ENCODE measurements at regions not wholly inside any gene's neighbourhood (a gene's known extent, or its start where the extent isn't known, plus 50 kb on each side); places are given as distances from the start of the nearest gene placed in this dataset.

DNA sequence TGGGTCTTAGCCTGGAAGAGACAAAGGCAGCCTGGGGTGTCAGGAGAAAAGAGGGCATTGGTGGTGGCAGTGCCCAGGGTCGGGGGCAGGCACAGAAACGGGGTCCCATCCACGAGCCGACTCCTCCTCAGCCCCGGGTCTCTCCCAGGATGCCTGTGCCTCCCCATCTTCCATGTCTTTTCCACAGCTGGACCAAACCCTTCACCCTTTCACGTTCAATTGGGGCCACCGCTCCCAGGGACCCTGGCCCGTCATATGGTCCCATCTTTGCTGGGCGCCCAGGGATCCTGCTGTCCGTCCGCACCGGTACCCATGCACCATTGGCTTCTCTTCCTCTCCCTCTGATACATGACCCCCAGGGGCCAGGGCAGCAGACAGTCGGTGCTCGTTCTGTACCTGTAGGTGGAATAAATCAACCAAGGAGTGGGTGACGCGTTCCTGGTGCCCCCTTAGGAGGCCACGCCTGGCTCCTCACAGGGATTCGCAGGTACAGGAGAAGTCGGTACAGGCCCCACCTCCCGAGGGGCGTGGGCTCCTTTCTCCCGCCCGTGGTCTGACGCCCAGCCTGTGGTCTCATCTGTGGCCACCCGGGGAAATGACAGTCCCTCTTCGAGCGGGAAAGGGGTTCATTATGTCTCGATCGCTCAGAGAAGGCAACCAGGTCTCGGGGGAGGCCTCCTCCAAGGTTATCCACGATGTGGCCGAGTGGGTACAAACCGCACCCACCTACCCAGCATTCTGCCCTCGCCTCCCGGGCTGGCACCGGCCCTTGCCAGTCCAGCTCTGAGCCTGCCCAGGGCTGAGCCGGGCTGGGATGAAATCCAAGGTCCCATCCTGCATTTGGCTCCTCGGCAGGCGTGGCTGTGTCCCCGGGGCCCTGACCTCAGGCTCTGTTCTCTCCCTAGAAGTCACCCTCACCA lies 1493.6 kb downstream of the BRD1 start:
- Mint-ChIP-seq H3K4me3 (no peak overlapping the region), H3K27me3 (no peaks in the 10 kb centered on the region), H3K27ac (no peak overlapping the region), H3K9me3 (peaks cover 0 to 7% of the 10 kb centered on the region in 2 donors), H3K4me1 (no peaks in the 10 kb centered on the region)
- DNase-seq, result no peak
- no peak for ATAC-seq

DNA sequence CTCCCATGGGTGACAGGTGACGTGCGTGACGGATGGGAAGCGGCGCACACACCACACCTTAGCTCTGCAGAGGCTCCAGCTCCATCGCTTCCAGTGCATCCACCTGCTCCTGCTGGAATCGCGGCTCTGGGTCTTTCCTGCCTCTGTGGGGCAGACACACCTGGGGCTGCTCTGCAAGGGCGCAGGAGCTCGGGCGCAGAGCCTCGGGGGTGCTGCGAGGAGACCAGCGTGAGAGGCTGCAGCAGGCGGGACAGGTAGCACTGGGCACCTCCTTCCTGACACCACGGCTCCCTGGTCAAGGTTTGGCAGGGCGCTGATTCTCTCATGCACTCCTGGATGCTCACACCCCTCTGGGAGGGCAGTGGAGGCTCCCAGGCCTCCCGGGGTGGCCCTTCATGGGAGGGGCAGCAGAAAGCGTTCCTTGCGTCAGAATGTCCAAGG lies 1494.3 kb downstream of the BRD1 start:
- peaks cover 0 to 14% of the 10 kb centered on the region in 2 donors for H3K9me3 Mint-ChIP-seq
- H3K27ac Mint-ChIP-seq, result no peak overlapping the region
- DNase-seq (no peak), ATAC-seq (no peak)
- H3K4me1 Mint-ChIP-seq, result no peaks in the 10 kb centered on the region
- no peaks in the 10 kb centered on the region for H3K27me3 Mint-ChIP-seq
- H3K4me3 Mint-ChIP-seq, result no peak overlapping the region

DNA sequence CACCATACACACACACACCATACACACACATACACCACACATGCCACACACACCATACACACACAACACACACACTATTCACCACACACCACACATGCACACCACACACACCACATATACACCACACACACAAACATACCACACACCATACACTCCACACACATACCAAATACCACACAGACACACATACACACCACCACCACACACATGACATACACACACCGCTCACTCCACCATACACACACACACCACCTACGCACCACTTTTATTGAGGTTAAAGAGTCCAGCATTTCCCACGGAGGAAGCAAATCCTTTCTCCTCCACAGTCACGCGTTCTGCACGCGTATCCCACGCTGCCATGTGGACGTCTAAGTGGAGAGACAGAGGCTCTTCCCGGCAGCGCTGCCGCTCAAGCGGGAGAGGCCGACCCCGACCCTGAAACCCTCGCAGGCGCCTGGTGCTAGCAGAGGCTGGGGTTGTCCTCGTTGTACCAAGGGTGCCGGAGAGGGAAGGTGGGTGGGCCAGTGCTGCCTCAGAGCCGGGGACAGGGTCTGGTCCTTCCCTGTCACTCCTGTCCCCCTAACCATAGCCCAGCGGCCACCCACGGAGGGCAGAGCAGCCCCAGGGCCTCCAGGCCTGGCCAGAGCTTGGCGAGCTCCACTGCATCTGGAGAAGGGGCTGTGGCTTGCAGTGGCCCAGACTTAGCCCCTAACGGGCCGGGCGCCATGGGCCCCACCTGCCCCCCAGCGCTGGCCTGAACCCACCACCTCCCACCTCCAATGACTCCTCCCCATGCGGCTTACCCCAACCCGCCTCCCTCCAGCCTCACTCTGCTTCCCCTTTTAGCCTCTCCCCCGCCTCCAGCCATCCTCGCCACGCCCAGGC lies 1495.0 kb downstream of the BRD1 start:
- no peaks in the 10 kb centered on the region for H3K27me3 Mint-ChIP-seq
- no peaks in the 10 kb centered on the region for H3K4me1 Mint-ChIP-seq
- DNase-seq (no peak), ATAC-seq (no peak)
- H3K27ac Mint-ChIP-seq, result no peak overlapping the region
- no peak overlapping the region for H3K4me3 Mint-ChIP-seq
- peaks cover 0 to 20% of the 10 kb centered on the region in 2 donors for H3K9me3 Mint-ChIP-seq

DNA sequence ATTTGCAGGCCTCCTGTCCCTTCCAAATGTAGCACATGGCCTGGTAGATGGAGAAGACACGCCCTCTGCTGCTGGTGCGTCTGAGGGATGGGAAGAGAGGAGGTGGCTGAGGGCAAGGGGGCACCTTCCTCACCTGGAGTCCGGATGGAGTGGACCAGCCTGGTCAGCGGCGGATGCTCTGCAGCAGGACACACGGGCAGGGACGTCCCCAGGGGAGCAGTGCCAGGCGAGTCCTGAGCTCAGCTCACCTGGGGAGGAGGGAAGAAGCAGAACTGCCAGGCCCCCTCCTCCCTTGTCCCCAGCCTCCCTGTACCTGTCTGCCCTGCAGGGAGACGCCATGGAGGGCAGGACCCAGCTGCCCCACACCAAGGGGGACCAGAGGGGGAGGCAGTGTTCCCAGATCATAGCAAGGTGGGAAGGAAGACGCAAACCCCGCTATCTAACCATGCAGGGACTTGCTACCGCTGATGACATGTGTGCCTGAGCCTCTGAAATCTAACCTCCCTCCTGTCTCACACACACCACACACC lies 1495.9 kb downstream of the BRD1 start:
- H3K27ac Mint-ChIP-seq, result no peak overlapping the region
- ATAC-seq, result no peak
- H3K4me3 Mint-ChIP-seq, result no peak overlapping the region
- no peaks in the 10 kb centered on the region for H3K4me1 Mint-ChIP-seq
- no peak for DNase-seq
- H3K9me3 Mint-ChIP-seq, result peaks cover 0 to 20% of the 10 kb centered on the region in 2 donors
- H3K27me3 Mint-ChIP-seq, result no peaks in the 10 kb centered on the region

DNA sequence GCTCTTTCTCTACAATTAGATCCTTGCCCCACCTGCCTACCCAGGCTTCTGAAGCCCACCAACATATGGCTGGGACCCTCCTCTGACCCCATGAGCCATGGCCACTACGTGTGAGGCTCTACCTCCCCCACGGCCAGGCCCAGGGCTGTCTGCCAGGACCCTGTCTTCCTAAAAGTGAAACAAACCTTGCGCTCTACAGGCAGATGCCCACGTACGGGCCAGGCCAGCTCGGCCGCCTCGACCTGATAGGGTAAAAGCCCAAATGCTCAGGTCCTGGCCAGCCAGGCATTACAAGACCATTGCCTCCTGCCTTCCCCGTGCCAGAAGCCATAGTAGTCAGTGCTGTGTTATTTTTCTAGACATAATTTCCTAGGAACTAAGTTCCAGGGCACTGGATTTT lies 1496.4 kb downstream of the BRD1 start:
- ATAC-seq, result no peak
- Mint-ChIP-seq H3K9me3 (peaks cover 0 to 20% of the 10 kb centered on the region in 2 donors), H3K27me3 (no peaks in the 10 kb centered on the region), H3K4me3 (no peak overlapping the region), H3K4me1 (no peaks in the 10 kb centered on the region), H3K27ac (no peak overlapping the region)
- DNase-seq, result no peak

DNA sequence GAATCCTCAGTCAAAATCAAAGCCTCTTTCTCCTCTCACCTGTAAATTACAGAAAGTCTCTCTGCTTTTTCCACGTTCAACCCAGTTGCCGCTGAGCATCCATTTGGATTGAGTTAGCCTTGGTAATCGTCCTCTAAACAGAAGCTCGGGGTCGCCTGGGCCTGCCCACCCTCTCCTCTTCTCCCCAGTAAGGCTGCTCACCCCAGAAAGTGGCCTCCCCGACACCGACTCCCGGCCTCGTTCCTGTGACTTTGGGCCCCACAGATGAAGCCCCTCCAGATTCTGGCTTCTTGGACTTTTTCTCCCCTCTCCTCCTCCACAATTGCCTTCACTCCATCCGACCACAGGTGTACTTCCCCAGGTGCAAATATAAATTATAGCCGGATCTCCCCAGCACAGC lies 1500.0 kb downstream of the BRD1 start:
- peaks cover 0 to 33% of the 10 kb centered on the region in 2 donors for H3K9me3 Mint-ChIP-seq
- H3K27me3 Mint-ChIP-seq, result peaks cover 6% of the 10 kb centered on the region
- peak overlapping the region in 1 of 2 donors; percentile 36 for H3K27ac Mint-ChIP-seq
- no peak overlapping the region for H3K4me3 Mint-ChIP-seq
- H3K4me1 Mint-ChIP-seq, result no peaks in the 10 kb centered on the region
- DNase-seq, result no peak
- no peak for ATAC-seq

DNA sequence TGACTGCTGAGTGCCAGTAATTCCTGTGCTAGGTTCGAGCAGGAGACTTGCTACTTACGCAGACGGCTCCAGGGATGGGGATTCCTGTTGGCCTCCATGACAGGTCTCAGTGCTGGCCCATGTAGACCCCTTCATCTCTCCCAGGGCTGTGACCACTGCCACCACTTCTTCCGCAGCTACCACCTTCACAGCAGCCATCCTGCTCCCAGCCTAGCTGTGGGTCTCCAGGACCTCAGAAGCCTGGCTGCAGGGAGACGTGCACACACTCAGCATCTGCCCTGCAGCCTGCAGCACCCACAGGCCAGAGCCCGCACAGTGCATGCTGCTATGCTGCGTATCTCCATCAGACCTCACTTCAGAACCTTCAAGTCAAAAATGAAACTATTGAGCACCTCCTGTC lies 1503.9 kb downstream of the BRD1 start:
- Mint-ChIP-seq H3K27ac (peak overlapping the region in 1 of 2 donors; percentile 7), H3K4me1 (no peaks in the 10 kb centered on the region), H3K9me3 (peaks cover 0 to 22% of the 10 kb centered on the region in 2 donors), H3K4me3 (no peak overlapping the region), H3K27me3 (peaks cover 29% of the 10 kb centered on the region)
- DNase-seq (no peak), ATAC-seq (no peak)

DNA sequence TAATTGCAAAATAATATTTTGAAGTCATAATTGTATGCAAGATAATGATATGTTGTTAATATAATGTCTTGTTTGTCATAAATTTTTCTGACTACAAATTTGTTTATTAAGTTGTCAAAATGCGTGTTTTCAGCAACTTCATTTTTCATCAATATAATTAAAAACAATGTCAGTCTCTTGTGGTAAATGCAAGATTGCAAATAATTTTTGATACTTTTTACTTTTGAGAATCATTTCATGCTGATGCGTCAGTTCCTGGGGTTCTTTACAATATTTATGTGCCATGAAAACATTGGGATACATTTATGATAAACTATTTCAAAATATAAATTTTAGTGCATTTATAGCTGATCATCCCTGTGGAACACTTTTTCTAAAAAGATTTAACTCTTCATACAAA lies 1504.8 kb downstream of the BRD1 start:
- Mint-ChIP-seq H3K9me3 (peaks cover 0 to 14% of the 10 kb centered on the region in 2 donors), H3K27ac (no peak overlapping the region), H3K27me3 (peaks cover 35% of the 10 kb centered on the region), H3K4me1 (no peaks in the 10 kb centered on the region), H3K4me3 (no peak overlapping the region)
- DNase-seq, result no peak
- ATAC-seq, result no peak

DNA sequence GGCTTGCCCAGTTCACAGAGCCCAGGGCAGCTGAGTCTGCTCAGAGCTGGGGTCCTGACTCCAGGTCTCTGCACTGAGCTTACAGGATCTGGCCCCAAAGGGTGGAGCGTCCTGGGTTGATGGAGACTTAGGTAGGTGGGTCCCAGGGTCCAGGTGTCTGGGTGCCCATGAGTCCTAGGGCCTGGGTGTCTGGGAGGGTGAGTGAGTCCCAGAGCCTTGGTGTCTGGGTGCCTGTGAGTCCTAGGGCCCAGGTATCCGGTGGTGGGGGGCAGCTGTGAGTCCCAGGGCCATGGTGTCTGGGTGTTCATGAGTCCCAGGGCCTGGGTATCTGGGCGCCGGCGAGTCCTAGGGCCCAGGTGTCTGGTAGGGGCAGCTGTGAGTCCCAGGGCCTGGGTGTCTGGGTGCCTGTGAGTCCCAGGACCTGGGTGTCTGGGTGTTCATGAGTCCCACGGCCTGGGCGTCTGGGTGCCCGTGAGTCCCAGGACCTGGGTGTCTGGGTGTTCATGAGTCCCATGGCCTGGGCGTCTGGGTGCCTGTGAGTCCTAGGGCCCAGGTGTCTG lies 1505.6 kb downstream of the BRD1 start:
- DNase-seq (no peak), ATAC-seq (no peak)
- H3K9me3 Mint-ChIP-seq, result peaks cover 0 to 13% of the 10 kb centered on the region in 2 donors
- no peak overlapping the region for H3K4me3 Mint-ChIP-seq
- H3K4me1 Mint-ChIP-seq, result no peaks in the 10 kb centered on the region
- H3K27me3 Mint-ChIP-seq, result peaks cover 35% of the 10 kb centered on the region
- H3K27ac Mint-ChIP-seq, result no peak overlapping the region

DNA sequence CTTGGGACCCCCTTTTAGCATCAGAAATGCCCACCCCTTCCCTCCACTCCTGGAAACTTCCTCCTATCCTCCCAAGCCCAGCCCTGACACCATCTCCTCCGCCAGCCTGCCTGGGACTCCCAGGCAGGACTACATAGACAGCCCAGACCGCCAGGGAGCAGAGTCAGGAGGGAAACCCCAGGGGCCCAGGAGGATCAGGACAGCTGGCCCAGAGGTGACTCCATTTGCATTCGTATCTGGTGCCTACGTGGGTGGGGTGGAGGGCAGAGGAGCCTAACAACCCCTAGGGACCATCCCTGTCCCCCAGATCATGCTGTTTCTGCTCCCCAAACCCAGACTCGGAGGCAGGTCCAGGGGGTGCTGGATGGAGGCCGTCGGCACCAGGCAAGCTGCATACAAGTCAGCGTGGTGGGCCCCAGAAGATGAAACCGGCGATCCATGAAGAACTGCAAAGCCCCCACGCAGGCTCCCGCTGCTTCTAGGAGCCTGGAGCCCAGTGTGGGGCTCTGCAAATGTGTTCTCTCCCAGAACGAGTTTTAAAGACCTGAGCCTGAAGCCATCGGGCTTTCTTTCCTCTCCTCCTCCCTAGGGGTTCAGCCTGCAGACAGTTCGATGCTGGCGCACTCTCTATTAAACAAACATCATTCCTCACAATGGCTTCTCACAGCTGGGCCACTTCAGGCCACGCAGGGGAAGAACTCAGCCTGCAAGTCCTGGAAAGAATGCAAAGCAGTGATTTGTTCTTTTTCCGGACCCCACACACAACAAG lies 1506.8 kb downstream of the BRD1 start:
- H3K9me3 Mint-ChIP-seq, result peaks cover 0 to 13% of the 10 kb centered on the region in 2 donors
- no peak overlapping the region for H3K27ac Mint-ChIP-seq
- no peaks in the 10 kb centered on the region for H3K4me1 Mint-ChIP-seq
- no peak overlapping the region for H3K4me3 Mint-ChIP-seq
- DNase-seq (no peak), ATAC-seq (no peak)
- H3K27me3 Mint-ChIP-seq, result peaks cover 35% of the 10 kb centered on the region

DNA sequence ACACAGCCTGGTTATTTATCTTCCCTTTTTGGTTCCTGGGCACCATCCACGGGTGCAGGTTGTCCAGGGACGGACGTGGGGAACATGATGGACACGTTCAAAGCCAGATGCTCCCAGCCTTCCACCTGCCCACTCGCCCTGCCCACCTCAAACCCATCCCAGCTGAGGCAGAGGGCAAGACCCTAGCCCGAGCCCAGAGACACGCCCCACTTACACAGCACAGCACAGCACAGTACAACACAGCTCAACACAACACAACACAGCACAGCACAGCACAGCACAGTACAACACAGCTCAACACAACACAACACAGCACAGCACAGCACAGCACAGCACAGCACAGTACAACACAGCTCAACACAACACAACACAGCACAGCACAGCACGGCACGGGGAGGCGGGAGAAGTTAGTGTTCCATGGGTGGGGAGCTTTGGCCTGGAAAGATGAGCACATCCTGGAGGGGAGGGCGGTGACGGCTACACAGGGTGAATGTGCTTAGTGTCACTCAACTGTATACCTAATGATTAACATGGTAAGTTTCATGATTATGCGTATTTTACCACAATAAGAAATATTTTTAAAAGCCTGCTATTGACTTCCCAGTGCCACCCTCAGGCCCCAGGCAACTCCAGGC lies 1507.5 kb downstream of the BRD1 start:
- Mint-ChIP-seq H3K4me3 (no peak overlapping the region), H3K27me3 (peaks cover 41% of the 10 kb centered on the region), H3K27ac (no peak overlapping the region), H3K4me1 (no peaks in the 10 kb centered on the region), H3K9me3 (peaks cover 0 to 6% of the 10 kb centered on the region in 2 donors)
- ATAC-seq, result no peak
- DNase-seq, result no peak

DNA sequence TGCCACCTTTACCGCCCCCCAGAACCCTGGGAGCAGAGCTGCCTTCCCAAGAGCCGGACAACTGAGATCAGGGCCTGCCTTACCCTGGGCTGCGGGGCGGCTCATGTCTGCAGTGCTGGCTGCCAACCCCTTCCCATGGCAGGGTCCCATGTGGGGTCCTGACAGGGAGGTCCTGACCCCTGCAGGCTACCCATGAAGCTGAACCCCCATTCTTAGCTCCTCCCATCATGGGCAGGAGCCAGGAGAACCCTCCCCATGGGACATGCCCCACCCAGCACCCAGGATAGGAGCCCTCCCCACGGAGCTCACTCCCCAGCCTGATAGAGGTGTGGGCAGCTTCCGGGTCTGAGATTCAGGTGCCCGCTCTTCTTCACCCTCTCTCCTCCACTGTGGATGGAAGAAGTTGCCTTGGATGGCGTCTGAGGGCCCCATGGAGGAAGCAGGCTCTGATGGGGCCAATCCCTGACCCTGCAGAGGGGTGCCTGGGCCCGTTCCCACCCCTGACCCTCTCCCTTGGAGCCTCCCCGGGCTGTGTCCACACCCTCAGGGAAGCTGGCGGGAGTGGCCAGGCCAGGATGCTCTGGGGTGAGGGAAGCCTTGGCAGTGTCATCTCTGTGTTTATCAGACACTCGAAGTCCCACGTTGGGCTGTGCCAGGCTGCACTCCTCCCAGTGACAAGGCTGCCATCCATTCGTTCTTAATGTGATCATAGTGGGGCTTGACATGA lies 1508.2 kb downstream of the BRD1 start:
- Mint-ChIP-seq H3K4me1 (no peaks in the 10 kb centered on the region), H3K9me3 (peaks cover 0 to 6% of the 10 kb centered on the region in 2 donors), H3K27ac (no peak overlapping the region), H3K27me3 (peaks cover 42% of the 10 kb centered on the region), H3K4me3 (no peak overlapping the region)
- DNase-seq, result no peak
- no peak for ATAC-seq

DNA sequence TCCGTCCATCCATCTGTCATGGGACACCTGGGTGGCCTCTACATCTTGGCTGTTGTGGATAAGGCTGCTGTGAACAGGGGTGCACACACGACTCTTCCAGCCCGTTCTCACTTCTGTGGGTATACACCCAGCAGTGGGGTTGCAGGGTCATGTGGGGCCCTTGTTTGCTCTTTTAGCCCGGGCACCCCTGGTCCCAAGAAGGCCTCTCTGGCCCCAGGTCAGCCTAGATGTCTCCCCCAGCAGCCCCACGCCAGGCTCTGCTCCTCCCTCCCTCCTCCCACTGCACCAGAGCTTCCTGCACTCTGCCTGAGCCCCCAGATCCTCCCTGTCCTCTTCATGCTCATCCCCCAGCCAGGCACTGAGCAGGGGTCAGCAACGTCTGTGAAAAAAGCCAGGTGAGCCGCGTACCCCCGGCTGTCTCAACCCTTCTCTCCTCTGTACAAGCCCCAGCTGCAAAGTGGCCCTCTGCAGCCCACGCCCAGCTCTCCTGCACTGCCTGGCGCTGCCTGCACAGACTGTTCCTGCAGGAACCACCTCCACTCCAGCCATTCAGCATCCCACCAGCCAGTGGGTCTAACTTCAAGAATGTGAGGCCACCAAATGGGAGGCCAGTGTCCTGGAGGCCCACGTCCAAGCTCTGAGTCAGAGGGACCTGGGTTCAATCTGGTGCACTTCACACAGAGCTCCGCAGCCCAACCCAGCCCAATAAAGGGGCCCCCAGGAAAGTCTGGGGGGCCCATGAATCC lies 1508.9 kb downstream of the BRD1 start:
- DNase-seq, result no peak
- no peak for ATAC-seq
- Mint-ChIP-seq H3K27me3 (peaks cover 38% of the 10 kb centered on the region), H3K27ac (no peak overlapping the region), H3K4me3 (no peak overlapping the region), H3K9me3 (peaks cover 0 to 2% of the 10 kb centered on the region in 2 donors), H3K4me1 (no peaks in the 10 kb centered on the region)

All from stimulated activated naive CD8-positive, alpha-beta T cell treated with anti-CD3 and anti-CD28 coated beads, Interleukin-15, amount 100 ng/mL, for 72 hours (primary cell).